VCaP (cell line): ENCODE measurements at regions not wholly inside any gene's neighbourhood (a gene's known extent, or its start where the extent isn't known, plus 50 kb on each side); places are given as distances from the start of the nearest gene placed in this dataset.
A peak's percentile ranks its signal among the peaks of the same experiment; 100 is the strongest.

Source experiments
- H3K27ac ChIP-seq: fragments of 450-650 bp; 2 replicates; pipeline ENCODE4 v1.5.1; 2017
- TF ChIP-seq, protein P1 (sequence below): fragments of 450-650 bp; conservative IDR thresholded peaks from 2 replicates; pipeline ENCODE4 v1.5.1; 2017; ENCODE audit warnings: mild to moderate bottlenecking, moderate library complexity

DNA sequence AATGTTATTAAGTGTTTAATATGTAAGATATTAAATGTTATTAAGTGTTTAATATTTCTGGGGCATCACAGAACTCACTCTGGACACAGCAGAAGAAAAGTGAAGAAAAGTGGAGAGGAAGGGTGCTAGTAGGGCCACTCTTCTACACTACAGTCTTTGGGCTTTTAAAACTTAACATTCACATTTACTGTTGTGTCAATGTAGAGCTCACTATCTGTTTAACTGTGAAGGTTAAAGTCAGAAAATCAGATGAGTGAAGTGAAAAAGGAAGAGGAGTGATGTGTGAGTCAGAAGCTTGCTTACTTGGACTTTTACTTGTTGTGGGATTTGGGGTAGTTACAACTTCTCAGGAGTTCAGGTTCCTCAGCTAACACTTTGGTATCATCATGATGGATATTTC lies 145.3 kb upstream of the DNAJC19 start:
- TF ChIP-seq, protein P1, sequence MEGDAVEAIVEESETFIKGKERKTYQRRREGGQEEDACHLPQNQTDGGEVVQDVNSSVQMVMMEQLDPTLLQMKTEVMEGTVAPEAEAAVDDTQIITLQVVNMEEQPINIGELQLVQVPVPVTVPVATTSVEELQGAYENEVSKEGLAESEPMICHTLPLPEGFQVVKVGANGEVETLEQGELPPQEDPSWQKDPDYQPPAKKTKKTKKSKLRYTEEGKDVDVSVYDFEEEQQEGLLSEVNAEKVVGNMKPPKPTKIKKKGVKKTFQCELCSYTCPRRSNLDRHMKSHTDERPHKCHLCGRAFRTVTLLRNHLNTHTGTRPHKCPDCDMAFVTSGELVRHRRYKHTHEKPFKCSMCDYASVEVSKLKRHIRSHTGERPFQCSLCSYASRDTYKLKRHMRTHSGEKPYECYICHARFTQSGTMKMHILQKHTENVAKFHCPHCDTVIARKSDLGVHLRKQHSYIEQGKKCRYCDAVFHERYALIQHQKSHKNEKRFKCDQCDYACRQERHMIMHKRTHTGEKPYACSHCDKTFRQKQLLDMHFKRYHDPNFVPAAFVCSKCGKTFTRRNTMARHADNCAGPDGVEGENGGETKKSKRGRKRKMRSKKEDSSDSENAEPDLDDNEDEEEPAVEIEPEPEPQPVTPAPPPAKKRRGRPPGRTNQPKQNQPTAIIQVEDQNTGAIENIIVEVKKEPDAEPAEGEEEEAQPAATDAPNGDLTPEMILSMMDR, result no peak
- no peak overlapping the region for H3K27ac ChIP-seq

- TF ChIP-seq, protein P1, result no peak
- no peak overlapping the region for H3K27ac ChIP-seq
Measured at GRCh38 chr3:181133832-181134231, 144.3 kb upstream of the DNAJC19 start.

DNA sequence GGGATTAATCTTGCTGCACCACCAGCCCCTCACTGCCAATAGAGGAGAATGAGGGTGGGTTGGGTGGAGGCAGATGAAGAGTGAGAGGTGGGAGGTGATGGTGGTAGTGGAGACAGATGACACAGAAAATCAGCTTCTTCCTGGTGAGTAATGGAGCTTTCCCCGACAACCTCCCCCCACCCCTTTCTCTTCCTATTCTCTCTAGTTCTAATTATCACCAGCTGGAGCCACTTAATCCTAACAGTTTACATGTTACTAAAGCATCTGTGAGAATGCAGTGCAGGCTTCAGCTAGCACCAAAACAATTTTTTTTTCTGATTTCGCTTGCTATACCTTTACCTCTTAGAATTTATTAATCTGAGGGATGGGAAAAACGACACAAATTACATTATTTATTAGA lies 116.1 kb upstream of the DNAJC19 start:
- TF ChIP-seq, protein P1, result no peak
- H3K27ac ChIP-seq, result no peak overlapping the region

DNA sequence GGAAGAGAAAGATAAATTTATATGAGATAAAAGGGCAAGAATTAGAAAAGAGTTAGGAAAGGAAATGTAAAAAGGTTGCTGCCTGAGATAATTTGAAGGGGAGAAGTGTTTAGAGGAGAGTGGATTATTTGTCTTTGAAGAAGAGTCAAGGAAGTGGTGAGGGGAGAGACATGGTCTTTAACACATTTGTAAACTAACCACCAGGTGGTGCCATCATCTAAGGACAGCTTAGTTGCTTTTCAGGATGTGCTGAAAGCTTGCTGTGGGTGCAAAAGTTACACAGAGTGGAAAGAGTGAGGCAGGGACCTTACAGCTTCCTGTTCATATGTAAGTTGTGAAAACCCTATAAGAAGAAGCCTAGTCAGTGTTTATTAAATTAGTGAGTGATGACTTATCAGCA lies 114.1 kb upstream of the DNAJC19 start:
- TF ChIP-seq, protein P1, result peak; percentile 39
- no peak overlapping the region for H3K27ac ChIP-seq

- TF ChIP-seq, protein P1, result no peak
- H3K27ac ChIP-seq, result no peak overlapping the region
Measured at GRCh38 chr3:181086011-181086410, 96.5 kb upstream of the DNAJC19 start.

GRCh38 chr3:181081930-181082329 lies 92.4 kb upstream of the DNAJC19 start:
- TF ChIP-seq, protein P1, result no peak

GRCh38 chr3:181076558-181076957 lies 87.0 kb upstream of the DNAJC19 start:
- TF ChIP-seq, protein P1, result no peak
- H3K27ac ChIP-seq, result no peak overlapping the region

More at GRCh38 chr3:181081930-181082329, 92.4 kb upstream of the DNAJC19 start:
- H3K27ac ChIP-seq, result no peak overlapping the region

DNA sequence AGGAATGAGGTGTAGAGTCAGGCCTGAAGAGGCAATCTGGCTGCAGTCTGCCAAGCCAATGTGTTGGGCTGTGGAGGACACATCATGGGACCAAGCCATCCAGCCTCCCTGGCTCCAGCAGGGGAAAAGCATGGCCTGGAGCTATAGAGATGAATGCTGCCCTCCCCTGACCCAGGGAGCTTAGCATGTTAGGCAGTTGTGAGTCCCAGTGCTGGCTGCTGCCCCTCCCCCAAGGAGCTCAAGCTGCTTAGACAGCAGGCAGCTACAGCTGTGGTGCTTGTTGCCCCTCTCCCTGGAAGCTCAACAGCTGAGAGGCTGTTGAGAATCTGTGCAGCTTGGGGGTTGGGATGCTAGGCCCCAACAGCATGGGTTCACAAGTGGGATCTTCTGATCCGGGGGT lies 85.6 kb upstream of the DNAJC19 start:
- no peak overlapping the region for H3K27ac ChIP-seq
- TF ChIP-seq, protein P1, result no peak
